ENCODE measurements at regions not wholly inside any gene's neighbourhood (a gene's known extent, or its start where the extent isn't known, plus 50 kb on each side); places are given as distances from the start of the nearest gene placed in this dataset.

GRCh38 chr7:156220078-156220605 lies 407.9 kb upstream of the SHH start:
- Histone ChIP-seq H3K9me3 (ENCODE audit: severe bottlenecking) (peaks cover 2% of the 10 kb centered on the region), H3K27me3 (ENCODE audit: insufficient read depth, low read depth, severe bottlenecking) (peaks cover 89% of the 10 kb centered on the region), H3K27ac (no peak overlapping the region), H3K36me3 (no peaks in the 10 kb centered on the region), H3K4me3 (ENCODE audit: low read depth, low read length) (no peak overlapping the region)
- no peak for TF ChIP-seq CTCF (IDR thresholded peaks at IDR 0.05; ENCODE audit: low read depth, low read length)
- DNase-seq: no peak

- Histone ChIP-seq H3K9me3 (ENCODE audit: severe bottlenecking) (no peaks in the 10 kb centered on the region), H3K4me3 (ENCODE audit: low read depth, low read length) (no peak overlapping the region), H3K27me3 (ENCODE audit: insufficient read depth, low read depth, severe bottlenecking) (peaks cover 93% of the 10 kb centered on the region), H3K36me3 (no peaks in the 10 kb centered on the region), H3K27ac (no peak overlapping the region)
- DNase-seq: no peak
- no peak for TF ChIP-seq CTCF (IDR thresholded peaks at IDR 0.05; ENCODE audit: low read depth, low read length)
These were observed 407.2 kb upstream of the SHH start for GRCh38 chr7:156219307-156220077.

GRCh38 chr7:156218544-156219306 lies 406.5 kb upstream of the SHH start:
- H3K4me3 ChIP-seq (ENCODE audit: low read depth, low read length): no peak overlapping the region
- H3K27me3 ChIP-seq (ENCODE audit: insufficient read depth, low read depth, severe bottlenecking): peaks cover 95% of the 10 kb centered on the region
- DNase-seq: no peak
- H3K27ac ChIP-seq: no peak overlapping the region
- no peaks in the 10 kb centered on the region for H3K9me3 ChIP-seq (ENCODE audit: severe bottlenecking)
- TF ChIP-seq CTCF (IDR thresholded peaks at IDR 0.05; ENCODE audit: low read depth, low read length): no peak
- no peaks in the 10 kb centered on the region for H3K36me3 ChIP-seq

- no peaks in the 10 kb centered on the region for H3K9me3 ChIP-seq (ENCODE audit: severe bottlenecking)
- DNase-seq: no peak
- H3K36me3 ChIP-seq: no peaks in the 10 kb centered on the region
- H3K27me3 ChIP-seq (ENCODE audit: insufficient read depth, low read depth, severe bottlenecking): peaks cover 93% of the 10 kb centered on the region
- no peak overlapping the region for H3K4me3 ChIP-seq (ENCODE audit: low read depth, low read length)
- no peak overlapping the region for H3K27ac ChIP-seq
- no peak for TF ChIP-seq CTCF (IDR thresholded peaks at IDR 0.05; ENCODE audit: low read depth, low read length)
These were observed 405.5 kb upstream of the SHH start for GRCh38 chr7:156217803-156218202.

- Histone ChIP-seq H3K4me3 (ENCODE audit: low read depth, low read length) (no peak overlapping the region), H3K27ac (no peak overlapping the region), H3K27me3 (ENCODE audit: insufficient read depth, low read depth, severe bottlenecking) (peaks cover 93% of the 10 kb centered on the region), H3K36me3 (no peaks in the 10 kb centered on the region), H3K9me3 (ENCODE audit: severe bottlenecking) (no peaks in the 10 kb centered on the region)
- TF ChIP-seq CTCF (IDR thresholded peaks at IDR 0.05; ENCODE audit: low read depth, low read length): no peak
- no peak for DNase-seq
These were observed 396.8 kb upstream of the SHH start for GRCh38 chr7:156209087-156209486.
